ENCODE measurements at regions not wholly inside any gene's neighbourhood (a gene's known extent, or its start where the extent isn't known, plus 50 kb on each side); places are given as distances from the start of the nearest gene placed in this dataset.

DNA sequence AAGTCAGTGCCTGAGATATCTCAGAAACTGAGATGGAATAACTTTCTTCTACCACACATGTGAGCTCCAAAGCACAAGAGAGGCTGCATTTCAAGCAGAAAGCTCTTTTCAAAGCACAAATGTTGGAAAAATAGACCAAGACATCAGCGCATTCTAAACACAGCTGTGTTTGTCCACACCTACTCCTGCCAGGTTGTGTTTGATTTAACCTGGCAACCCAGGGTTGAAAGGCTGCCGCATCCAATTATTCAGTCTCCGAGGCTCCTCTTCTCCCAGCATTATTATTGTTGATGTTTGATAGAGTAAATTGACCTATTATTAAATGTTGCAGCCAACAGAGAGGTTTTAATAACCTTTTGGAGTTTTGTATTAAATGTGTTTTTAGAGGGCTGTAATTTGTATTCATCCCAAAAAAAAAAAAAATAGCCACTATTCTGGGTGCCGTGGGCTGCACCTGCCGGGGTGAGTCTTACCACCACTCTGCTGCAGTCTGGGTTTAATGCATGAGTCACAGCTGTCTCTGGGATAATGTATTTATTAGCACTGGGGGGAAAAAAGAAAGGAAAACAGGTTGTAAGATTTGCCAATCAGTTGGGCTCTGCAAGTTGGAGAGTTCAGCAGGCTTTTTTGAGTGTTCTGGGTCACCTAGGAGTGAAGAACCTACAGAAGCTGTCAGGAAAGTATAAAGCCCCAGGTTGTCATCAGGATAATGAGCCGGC lies 105.2 kb upstream of the NOCT start:
- TF ChIP-seq GATA2 (IDR thresholded peaks at IDR 0.05; ENCODE audit: low read depth, low read length): no peak
- no peak for TF ChIP-seq GATA3 (IDR thresholded peaks at IDR 0.05; ENCODE audit: low read depth, low read length)

All from SH-SY5Y (cell line).